DMS53 treated with DMSO at 0.1 percent for 48 hours (cell line): ENCODE measurements at regions not wholly inside any gene's neighbourhood (a gene's known extent, or its start where the extent isn't known, plus 50 kb on each side); places are given as distances from the start of the nearest gene placed in this dataset.

Experiments
- DNase-seq: peaks from one replicate; lab custom pipeline; 2025; ENCODE audit not compliant: unreplicated experiment; lab: John Stamatoyannopoulos, UW

GRCh38 chr14:84767434-84767833, 762.5 kb upstream of the FLRT2 start:
- no peak for DNase-seq

- DNase-seq = no peak
Observed at GRCh38 chr14:84770030-84770429, 759.9 kb upstream of the FLRT2 start.

DNA sequence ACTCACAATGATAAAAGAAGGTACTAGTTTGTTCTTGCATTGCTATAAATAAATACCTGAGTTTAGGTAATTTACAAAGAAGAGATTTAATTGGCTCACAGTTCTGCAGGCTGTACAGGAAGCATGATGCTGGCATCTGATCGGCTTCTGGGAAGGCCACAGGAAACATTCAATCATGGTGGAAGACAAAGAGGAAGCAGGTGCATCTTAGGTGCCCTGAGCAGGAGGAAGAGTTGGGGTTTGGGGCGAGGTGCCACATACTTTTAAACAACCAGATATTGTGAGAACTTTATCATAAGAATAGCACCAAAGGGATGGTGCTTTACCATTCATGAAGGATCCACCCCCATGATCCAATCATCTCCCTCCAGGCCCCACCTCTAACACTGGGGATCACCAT, 752.6 kb upstream of the FLRT2 start:
- DNase-seq = no peak

DNA sequence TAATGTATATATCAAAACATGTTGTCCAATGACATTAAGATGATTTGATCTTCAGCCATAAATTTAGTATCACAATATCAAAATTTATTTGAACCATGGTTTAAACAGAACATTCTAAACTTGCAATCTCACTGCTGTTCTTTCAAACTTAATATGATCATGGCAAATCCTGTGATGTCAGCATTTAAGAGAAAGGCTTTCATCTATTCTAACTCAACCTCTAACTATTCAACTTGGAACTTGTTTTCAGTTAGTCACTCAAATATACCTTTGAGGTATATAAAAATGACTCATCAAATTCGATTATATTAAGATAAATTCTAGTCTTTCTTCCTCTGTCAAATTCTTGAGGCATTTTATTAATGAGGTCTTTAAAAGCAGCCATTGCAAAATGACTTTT, 747.0 kb upstream of the FLRT2 start:
- no peak for DNase-seq

DNA sequence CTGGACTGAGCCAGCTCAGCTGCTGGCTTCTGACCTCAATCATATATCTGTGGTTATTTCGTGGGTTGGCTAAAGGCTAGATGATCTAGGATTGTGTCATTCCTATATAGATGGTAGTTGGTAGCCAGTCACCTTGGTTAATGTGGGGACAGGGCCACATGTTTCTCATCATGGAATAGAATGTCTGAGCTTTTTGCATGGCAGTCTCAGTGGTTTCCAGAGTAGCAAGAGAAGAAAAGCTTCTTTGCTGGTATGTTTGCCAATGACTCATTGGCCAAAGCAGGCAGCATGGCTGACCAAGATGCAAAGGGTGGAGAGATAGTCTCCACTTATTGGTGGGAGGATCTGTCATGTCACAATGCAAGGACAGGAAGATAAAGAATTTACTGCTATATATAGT, 746.4 kb upstream of the FLRT2 start:
- no peak for DNase-seq

GRCh38 chr14:84785996-84786395, 743.9 kb upstream of the FLRT2 start:
- no peak for DNase-seq

- no peak for DNase-seq
Observed at GRCh38 chr14:84789012-84789411, 740.9 kb upstream of the FLRT2 start.

GRCh38 chr14:84792722-84793410, 737.1 kb upstream of the FLRT2 start:
- DNase-seq = no peak

DNA sequence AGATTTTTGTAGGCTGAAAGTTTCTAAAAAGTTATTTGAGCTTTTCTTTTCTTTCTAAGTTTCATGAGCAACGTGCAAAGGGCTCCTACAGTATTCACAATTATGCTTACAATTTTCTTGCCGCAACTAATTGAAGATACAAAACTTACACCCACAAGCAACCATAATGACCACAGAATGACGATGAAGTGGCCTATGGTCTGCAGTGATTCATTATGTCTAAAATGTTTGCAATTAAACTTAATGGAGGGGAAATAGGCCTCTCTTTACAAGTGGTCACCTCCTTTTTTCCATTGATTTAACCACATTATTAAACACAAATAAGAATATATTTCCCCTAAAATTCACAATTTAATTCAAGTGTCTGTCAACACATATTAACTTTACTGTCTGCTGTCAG, 732.6 kb upstream of the FLRT2 start:
- DNase-seq = no peak

GRCh38 chr14:84804468-84804867, 725.5 kb upstream of the FLRT2 start:
- no peak for DNase-seq

- DNase-seq = no peak
Observed at GRCh38 chr14:84804895-84805294, 725.0 kb upstream of the FLRT2 start.

GRCh38 chr14:84806181-84806580, 723.8 kb upstream of the FLRT2 start:
- no peak for DNase-seq

- no peak for DNase-seq
Observed at GRCh38 chr14:84806622-84807021, 723.3 kb upstream of the FLRT2 start.

DNA sequence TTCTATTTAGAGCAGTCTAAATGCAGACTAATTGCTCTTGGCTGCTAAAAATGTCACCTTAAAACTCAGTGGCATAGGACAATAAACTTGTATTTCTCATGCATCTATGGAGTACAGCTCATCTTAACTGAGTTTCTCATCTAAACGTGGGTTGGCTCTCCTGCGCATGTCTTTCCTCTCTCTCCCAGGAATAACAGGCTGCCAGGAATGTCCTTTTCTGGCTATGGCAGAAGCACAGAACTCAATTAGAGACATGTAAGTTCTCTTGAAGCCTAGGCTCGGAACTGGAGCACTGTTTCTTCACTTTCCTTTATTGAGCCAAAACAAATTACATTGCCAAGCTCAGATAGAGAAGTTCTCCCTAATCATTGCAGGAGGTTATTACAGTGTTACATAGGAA, 722.3 kb upstream of the FLRT2 start:
- no peak for DNase-seq

GRCh38 chr14:84809158-84809557, 720.8 kb upstream of the FLRT2 start:
- no peak for DNase-seq

DNA sequence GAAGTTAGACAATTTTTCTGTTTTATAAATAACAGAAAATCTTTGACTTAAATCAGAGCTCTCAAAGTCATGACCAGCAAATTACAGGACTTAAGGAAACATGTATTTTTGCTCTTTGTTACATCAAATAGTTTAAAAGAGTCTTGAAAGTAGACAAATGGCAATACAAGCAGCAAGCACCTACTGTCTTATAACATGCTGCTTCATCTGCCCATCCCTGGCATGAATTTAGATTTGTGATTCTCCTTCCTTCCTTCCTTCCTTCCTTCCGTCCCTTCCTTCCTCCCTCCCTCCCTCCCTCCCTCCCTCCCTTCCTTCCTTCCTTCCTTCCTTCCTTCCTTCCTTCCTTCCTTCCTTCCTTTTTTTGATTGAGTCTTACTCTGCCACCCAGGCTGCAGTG, 715.6 kb upstream of the FLRT2 start:
- no peak for DNase-seq

GRCh38 chr14:84819528-84819927, 710.4 kb upstream of the FLRT2 start:
- no peak for DNase-seq

DNA sequence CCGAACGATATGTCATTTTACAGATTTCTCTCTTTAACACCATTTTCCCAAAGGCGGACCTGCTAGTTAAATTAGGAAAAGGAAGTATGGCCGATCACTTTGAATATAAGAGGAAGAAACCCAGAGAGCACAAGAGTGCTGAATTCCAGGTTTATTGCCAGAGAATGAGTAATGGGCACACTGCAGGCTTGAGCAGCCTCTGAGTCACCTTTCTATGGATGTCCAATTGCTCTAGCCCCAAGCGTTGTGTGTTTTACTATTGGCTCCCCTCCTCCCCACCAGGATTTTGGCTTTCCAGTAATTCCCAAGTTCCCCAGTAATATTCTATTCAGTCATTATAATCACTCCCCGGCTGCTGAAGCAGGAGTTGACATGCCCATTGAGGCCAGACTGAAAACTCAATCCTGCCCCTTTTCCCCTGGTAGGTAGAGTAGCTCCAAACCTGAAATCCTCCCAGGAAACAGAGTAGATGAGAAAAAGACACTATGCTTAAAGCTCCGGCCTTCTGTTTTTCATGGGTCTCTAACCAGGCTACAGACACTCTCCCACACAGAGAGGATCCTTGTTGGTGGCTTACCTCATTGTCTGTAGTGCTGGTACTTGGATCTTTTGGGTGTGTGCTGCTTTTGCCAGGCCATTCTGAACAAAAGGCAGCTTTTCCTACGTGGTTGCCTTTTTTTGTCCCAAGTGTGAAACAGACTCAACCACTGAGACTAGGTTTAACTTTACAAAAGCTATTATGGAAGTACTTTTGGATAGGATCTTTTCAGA, 704.3 kb upstream of the FLRT2 start:
- no peak for DNase-seq

- no peak for DNase-seq
Observed at GRCh38 chr14:84826294-84826693, 703.6 kb upstream of the FLRT2 start.

DNA sequence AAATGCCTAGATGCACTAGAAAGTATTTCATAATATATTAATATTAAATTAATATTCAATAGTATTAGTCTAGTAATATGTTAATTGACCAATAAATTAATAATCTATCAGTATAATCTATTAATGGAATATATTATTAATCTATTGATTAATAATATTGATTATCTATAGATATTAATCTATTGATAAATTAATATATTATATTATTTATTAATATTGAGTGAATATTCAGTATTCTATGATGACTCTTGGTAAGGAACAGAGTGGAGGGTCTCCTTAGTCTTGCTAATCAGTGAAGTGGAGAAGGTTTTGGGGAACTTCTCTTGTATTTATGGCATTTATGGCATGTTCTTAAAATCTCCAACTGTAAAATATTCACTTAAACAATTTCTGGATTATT, 679.3 kb upstream of the FLRT2 start:
- DNase-seq = no peak

- no peak for DNase-seq
Observed at GRCh38 chr14:84856751-84857534, 673.0 kb upstream of the FLRT2 start.

DNA sequence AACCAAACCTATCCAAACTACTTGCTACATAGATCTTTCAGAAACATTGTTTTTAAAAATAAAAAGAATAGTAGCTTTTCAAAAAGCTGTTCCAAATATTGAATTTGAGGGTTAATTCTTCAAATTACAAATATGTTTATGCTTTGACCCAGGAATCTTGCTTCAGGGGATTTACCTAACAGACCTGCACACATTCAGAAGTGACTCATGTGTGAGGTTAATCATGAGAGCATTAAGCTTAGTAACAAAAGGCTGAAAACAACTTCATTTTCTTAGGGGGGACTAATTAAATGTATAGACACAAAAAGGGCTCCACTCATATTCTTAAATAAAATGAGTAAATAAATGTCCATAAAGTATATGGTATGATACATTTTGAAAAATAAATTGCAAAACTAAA, 672.4 kb upstream of the FLRT2 start:
- DNase-seq = no peak
